Skin epidermis (tissue), 12 donors: ENCODE measurements at regions not wholly inside any gene's neighbourhood (a gene's known extent, or its start where the extent isn't known, plus 50 kb on each side); places are given as distances from the start of the nearest gene placed in this dataset.

ENCODE experiments used
- H3K27ac ChIP-seq, 21 experiments: fragments of 200-600 bp; sonication (generic) in 11 of 21; one replicate each; pipeline ENCODE4 v1.5.0; 2020; ENCODE audit warnings: mild to moderate bottlenecking in 3 of 21, inconsistent platforms in 2 of 21, moderate library complexity in 2 of 21
- H3K4me3 ChIP-seq, 7 experiments: fragments of 200-600 bp; sonication (generic) in 2 of 7; one replicate each; pipeline ENCODE4 v1.5.0; 2020; ENCODE audit warnings: inconsistent platforms in 2 of 7, mild to moderate bottlenecking in 2 of 7, moderate library complexity in 1 of 7

DNA sequence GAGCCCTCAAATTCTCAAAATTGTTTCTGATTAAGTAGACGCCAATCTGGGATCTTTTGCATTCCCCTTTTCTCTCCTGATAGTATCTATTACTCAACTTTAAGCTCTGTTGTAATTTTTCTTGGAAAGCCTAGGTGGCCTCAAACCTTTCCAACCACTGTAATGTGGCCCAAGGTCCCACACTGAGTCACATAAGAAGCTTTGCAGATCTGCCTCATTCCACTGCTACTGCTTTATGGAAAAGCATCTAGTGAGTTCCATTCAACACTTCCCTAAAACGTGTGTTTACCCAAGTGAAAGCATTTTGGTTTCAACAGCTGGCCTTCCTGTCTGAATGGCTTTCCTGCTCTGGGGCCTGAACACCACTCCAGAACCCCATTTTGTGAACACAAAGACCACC, 493.6 kb upstream of the SPHKAP start:
- H3K4me3 ChIP-seq: no peak overlapping the region
- H3K27ac ChIP-seq: no peak overlapping the region

- H3K27ac ChIP-seq: no peak overlapping the region
- H3K4me3 ChIP-seq: no peak overlapping the region
Measured at GRCh38 chr2:228673876-228674554, 492.5 kb upstream of the SPHKAP start.

DNA sequence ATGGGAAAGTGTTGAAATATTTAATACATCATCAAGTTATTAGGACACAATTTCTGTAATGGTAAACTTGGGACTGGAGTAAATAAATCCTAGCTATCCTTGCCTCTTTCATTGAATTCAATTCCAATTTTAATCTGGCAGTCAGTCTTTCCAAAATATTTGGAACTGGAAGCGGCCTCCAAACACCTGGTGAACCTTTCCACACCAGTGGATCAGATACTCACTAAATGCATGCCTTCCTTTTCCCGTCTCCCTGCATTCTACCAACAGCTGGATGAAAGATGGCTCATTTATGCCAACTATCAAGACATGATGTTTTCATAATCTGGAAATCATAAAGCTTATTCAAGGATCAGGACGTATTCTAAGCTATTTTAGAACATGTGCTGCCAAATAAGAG, 488.2 kb upstream of the SPHKAP start:
- Histone ChIP-seq H3K27ac (no peak overlapping the region), H3K4me3 (no peak overlapping the region)

DNA sequence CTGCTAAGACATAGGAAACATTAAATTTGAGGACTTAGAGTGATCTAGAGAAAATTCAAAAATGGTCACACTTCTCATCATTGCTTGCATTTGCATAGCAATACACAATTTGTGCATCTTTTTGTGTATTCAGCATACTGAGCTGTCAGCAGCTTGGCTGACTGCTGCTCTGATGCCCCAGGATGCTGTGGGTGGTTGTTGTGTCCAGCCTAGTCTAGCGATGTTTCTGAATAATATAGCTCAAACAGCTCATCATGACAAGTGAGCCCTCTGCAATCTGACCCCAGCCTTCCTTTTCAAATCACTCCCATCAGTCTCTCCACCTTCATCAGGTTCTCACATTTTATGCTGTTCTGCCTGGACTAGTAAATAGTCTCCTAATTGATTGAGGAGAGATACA, 483.7 kb upstream of the SPHKAP start:
- no peak overlapping the region for H3K4me3 ChIP-seq
- no peak overlapping the region for H3K27ac ChIP-seq

DNA sequence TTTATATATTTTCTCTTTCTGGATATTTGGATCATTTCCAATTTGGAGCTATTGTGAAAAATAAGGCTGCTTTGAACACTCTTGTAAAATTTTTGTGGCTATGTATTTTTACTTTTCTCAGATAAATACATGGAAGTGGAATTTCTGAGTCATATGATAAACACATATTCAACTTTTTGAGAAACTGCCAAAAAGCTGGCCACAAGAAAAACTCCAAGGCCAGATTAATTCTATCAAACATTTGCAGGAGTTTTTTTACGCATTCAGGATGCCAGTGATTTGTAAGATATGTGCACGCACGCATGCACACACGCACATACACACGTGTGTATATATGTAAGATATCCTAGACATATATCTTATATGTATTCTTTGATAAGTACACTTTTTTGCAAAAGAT, 477.5 kb upstream of the SPHKAP start:
- Histone ChIP-seq H3K4me3 (no peak overlapping the region), H3K27ac (no peak overlapping the region)

DNA sequence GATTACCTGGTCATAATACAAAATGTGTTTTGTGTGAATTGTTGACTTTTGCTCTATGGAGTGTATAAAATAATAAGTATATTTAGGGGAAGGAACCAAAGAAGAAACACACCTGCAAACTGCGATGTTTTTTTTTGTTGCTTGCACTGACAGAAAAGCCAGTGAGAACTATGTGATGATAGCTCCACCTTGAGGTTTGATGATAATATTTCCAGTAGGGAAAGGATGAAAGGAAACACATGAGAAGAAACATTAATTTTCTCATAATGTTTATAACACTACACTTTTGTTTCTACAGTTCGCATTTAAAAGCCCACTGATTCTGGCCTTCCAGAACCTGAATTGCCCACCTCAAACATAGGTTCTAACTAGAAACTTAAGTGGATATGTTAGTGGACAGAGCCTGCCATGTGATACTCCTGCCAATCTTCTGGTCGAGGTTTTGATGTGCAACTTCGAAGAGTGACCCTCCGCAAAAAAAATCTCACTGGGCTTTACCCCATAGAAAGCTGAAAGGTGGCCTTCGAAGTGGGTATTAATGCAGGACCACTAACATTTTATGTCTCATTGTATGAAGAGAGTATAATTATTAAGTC, 476.4 kb upstream of the SPHKAP start:
- no peak overlapping the region for H3K4me3 ChIP-seq
- H3K27ac ChIP-seq: no peak overlapping the region

DNA sequence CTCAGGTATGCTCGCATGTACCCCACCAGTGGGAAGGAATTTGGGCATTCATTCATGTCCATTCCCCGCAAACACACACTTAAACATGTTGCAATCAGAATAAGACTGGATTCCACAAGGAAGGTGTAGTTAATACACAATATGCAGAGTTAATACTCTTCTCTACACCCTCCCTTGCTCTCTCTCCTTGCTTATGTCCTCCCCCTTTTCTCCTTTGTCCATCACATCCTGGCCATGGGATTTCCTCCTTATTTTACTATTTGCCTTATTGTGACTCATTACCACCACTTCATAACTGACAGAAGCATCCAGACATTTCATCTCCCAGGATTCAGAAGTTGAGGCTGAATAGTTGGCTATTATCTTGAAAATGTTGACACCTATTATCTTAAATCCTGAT, 473.8 kb upstream of the SPHKAP start:
- no peak overlapping the region for H3K4me3 ChIP-seq
- H3K27ac ChIP-seq: no peak overlapping the region

DNA sequence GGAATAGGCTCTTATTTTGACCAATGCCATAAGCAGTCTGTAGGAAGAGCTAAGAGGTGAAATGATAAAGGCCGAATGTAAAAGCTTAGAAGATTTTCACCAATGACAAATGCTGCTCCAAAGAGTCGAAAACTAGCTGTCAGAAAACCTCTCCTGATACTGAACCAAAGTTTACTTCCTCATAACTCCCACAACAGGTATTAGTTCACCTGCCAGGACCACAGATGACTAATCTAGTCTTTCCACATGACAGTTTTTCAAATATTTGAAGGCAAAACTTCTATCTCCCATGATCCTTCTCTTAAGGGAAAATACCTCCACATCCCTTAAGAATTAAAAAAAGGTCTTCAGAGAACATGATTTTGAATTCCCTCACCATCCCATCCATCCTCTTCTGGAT, 473.2 kb upstream of the SPHKAP start:
- Histone ChIP-seq H3K27ac (no peak overlapping the region), H3K4me3 (no peak overlapping the region)

DNA sequence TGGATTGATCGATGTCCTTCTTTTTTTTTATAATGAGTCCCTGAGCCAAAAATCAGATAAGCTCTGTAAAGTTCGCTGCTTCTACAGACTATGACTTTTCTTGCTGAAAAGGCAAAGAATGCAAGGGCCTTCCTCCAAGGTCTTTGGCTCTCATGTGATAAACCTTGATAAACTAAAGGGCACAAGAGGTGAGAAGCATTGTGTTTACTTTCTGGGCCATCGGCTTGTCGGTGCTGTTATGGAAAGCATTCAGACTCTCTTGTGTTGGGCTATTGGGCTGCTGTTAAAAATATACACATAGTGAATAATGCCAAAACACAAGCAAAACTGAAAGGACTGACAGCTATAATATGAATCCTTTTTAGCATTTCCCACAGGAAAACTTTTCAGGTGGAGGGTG, 472.4 kb upstream of the SPHKAP start:
- Histone ChIP-seq H3K27ac (no peak overlapping the region), H3K4me3 (no peak overlapping the region)

DNA sequence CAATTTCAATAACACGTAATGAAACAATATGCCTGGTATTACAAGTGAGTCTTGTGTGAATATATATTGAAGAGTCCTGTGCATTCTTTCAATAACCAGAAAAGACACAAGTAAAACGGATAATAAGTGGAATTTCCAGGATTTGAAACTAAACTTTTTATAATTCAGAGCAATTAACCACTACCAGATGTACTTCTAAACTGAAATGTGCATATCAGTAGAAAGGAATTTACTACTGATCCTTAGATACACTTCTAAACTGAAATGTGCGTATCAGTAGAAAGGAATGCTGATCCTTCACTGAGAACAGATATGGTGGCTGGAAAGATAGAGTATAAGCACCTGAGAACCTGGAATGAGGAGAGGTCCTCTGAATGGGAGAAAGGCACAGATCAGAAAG, 470.9 kb upstream of the SPHKAP start:
- Histone ChIP-seq H3K27ac (no peak overlapping the region), H3K4me3 (no peak overlapping the region)

- Histone ChIP-seq H3K27ac (no peak overlapping the region), H3K4me3 (no peak overlapping the region)
Measured at GRCh38 chr2:228649876-228650275, 468.4 kb upstream of the SPHKAP start.

- Histone ChIP-seq H3K27ac (no peak overlapping the region), H3K4me3 (no peak overlapping the region)
Measured at GRCh38 chr2:228649447-228649846, 468.0 kb upstream of the SPHKAP start.

DNA sequence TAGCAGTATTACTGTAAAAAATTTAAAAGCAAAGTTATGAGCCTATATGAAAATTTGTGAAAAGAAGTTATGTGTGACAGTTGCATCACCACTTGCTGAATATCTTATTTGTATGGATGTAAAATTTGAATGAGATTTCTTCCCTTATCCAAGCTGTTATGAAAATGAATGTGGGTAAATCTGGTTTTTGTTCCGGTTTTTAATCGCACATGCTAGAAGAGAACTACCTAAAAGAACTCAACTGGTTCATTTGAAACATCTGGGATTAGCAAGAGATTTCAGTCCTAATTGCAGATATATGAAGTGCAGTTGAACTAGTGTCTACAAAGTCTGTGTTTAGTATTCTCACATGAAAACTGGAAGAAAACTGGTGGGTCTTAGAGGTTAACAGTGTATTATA, 467.1 kb upstream of the SPHKAP start:
- no peak overlapping the region for H3K4me3 ChIP-seq
- no peak overlapping the region for H3K27ac ChIP-seq

DNA sequence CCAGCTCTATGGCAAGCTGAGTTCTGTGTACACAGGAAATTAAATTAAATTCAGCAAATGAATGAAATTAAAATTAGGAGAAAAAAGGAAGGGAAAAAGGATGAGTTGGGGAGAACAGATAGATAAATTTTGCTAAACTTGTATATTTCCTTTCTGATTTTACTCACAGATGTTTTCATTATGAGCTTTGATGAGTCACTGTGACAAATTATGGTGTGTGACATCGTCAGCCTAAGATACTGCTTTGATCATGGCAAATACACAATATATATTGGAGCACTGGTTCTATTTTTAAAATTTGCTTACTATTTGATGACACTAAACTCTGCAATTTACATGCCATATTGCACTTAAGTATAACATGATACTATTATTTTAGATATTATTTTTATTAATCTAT, 464.6 kb upstream of the SPHKAP start:
- Histone ChIP-seq H3K4me3 (no peak overlapping the region), H3K27ac (no peak overlapping the region)

- Histone ChIP-seq H3K27ac (no peak overlapping the region), H3K4me3 (no peak overlapping the region)
Measured at GRCh38 chr2:228644199-228644598, 462.7 kb upstream of the SPHKAP start.

DNA sequence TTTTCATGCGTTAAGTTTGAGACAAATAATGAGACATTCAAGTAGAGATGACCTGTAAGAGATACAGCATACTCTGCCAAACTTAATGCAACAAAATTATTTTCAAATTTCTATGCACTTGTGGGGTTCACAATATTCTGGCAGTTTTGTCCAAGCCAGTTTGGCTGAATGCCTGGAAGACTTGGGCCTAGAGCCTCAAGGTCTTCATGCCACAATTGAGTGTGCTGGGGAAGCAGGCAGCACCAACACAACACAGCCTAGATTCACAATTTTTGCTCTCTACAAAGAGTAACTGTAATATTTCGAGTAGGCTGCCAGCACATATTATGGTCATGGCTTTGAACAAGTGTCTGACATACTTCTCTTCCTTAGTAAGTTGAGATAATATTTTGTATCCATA, 461.4 kb upstream of the SPHKAP start:
- H3K27ac ChIP-seq: no peak overlapping the region
- no peak overlapping the region for H3K4me3 ChIP-seq

GRCh38 chr2:228630786-228631185, 449.3 kb upstream of the SPHKAP start:
- no peak overlapping the region for H3K4me3 ChIP-seq

DNA sequence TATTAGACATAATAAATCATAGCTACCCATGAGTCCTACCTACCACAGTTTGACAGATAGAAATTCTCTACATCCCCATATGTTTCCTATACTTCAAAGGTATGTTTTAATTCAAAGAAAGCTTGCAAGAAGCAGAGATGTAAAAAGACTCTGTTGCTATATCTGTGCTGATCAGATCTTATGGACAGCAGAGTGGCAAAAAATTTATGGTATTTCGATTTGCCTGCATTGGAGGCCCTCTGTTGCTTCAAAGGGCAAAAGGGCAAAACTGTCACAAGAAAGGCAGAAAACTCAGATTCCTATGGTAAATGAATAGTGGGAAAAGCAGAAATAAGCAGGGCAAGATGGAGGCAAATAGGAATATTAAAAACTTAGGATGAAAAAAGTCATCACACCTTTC, 447.8 kb upstream of the SPHKAP start:
- Histone ChIP-seq H3K27ac (no peak overlapping the region), H3K4me3 (no peak overlapping the region)

More at GRCh38 chr2:228630786-228631185, 449.3 kb upstream of the SPHKAP start:
- no peak overlapping the region for H3K27ac ChIP-seq

GRCh38 chr2:228628682-228629081, 447.2 kb upstream of the SPHKAP start:
- H3K27ac ChIP-seq: no peak overlapping the region

DNA sequence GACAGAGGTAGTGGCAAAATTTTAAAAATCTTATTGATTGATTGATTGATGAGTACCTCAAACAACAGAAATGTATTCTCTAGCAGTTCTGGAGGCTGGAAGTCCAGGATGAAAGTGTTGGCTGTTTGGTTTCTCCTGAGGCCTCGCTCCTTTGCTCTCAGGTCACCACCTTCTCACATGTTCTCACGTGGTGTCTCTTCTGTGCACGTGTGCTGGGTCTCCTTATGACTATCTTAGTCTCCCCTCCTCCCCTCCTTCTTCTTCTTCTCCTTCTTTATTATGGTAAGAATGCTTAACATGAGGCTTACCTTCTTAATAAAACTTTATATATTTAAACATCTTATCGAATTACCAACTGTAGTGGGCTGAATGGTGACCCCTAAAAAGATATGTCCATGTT, 446.0 kb upstream of the SPHKAP start:
- no peak overlapping the region for H3K4me3 ChIP-seq
- H3K27ac ChIP-seq: no peak overlapping the region

More at GRCh38 chr2:228628682-228629081, 447.2 kb upstream of the SPHKAP start:
- H3K4me3 ChIP-seq: no peak overlapping the region

DNA sequence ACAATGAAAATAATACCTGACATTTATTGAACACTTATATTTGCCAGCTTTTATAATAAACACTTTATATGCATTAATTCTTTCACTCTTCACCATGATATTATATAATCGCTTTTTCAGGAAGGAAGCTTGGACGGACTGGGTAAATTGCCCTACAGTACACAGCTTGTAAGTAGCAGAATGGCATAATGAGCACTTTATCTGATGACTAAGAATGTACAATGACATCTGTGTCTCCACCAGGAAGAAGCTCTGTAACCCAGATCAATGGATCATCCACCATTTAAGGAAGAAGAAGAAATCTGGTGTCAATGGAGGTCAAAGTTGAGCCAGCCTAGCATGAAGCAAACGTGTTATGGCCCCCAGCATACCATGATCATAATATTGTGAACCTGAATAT, 444.0 kb upstream of the SPHKAP start:
- Histone ChIP-seq H3K4me3 (no peak overlapping the region), H3K27ac (no peak overlapping the region)

DNA sequence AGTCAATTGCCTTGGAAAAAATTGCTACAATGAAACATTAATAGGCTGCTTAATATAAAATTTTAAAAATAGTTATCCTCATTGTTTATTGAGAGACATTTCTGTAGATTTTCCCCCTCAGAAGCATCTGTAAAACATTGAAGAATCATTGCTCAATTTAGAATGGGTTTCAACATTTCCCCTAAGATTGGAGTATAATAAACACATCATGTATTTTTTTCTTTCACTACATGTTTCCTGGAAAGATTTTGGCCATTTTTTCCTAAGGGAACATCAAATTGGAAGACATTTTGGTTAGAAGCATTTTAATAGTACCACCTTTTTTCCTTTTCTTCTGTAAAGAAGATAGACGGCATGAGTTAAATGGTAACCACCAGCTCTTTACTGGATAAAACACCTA, 443.2 kb upstream of the SPHKAP start:
- Histone ChIP-seq H3K4me3 (no peak overlapping the region), H3K27ac (no peak overlapping the region)
